ENCODE measurements at regions not wholly inside any gene's neighbourhood (a gene's known extent, or its start where the extent isn't known, plus 50 kb on each side); places are given as distances from the start of the nearest gene placed in this dataset.

DNA sequence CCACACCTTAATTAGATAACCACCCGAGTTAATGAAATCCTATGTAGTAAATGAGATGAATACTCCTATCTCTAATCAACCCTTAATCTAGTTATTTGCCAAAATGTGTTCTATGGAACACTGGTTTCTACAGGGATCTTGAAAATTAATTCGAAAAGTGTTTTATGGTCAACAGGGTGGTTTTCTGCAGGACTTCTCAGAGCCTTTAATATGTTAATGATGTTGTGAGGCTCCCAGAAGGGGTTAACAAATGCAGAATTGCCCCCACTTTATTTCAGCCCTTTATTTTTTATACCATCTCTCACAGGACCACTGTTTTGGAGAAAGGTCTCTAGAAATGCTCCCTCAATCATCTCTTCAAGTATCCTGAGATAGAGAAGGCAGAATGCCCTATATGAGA, 153.1 kb upstream of the RPH3A start:
- no peaks in the 10 kb centered on the region for H3K4me1 ChIP-seq (replicated peaks)
- H3K36me3 ChIP-seq: no peaks in the 10 kb centered on the region
- H3K4me3 ChIP-seq: no peak overlapping the region
- 0 out of 2 replicates have a peak, but pooled peaks cover 8% of the 10 kb centered on the region for H3K27me3 ChIP-seq (replicated peaks)
- DNase-seq (ENCODE audit: low read depth in 1 of 2, low spot score in 2 of 2): no peak
- H3K9me3 ChIP-seq (replicated peaks): no peaks in the 10 kb centered on the region
- H3K27ac ChIP-seq: no peak overlapping the region

DNA sequence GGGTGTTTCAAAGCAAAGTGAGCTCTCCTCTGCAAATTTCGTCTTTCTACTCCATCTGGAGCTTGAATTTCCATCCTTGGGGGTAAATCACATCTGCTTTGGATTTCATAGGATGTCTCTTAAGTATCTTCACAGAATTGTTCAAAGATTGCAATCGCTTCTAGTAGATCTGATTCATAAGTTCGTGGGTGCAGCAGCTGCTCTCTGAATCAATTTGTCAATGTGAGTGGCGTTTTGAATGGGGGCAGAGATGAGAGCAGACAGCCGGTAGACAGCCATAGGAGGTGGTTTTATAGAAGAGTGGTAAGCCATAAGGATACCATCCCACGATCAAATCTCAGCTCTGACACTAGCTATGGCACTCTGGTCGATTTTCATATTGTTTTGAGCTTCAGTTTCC, 146.0 kb upstream of the RPH3A start:
- H3K4me1 ChIP-seq (replicated peaks): no peaks in the 10 kb centered on the region
- H3K9me3 ChIP-seq (replicated peaks): no peaks in the 10 kb centered on the region
- no peak overlapping the region for H3K4me3 ChIP-seq
- no peak overlapping the region for H3K27ac ChIP-seq
- no peaks in the 10 kb centered on the region for H3K36me3 ChIP-seq
- 0 out of 2 replicates have a peak, but pooled peaks cover 8% of the 10 kb centered on the region for H3K27me3 ChIP-seq (replicated peaks)
- no peak for DNase-seq (ENCODE audit: low read depth in 1 of 2, low spot score in 2 of 2)

DNA sequence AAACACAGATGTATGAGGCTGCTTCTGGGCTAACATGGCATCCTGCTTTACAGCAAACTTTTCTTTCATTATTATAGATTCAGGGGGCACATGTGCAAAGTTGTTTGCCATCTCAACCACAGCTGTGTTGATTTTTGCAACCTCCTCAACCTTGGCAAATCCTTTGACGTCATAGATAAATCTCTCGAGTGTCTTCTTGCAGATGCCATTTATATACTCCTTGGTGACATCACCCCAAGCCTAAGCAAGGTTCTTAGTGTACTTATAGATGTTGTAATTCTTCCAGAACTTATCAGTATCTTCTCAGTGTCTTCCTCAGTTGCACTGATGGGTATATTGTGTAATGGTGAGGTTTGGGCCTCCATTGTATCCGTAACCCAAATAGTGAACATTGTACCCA, 135.4 kb upstream of the RPH3A start:
- H3K27ac ChIP-seq: no peak overlapping the region
- H3K36me3 ChIP-seq: no peaks in the 10 kb centered on the region
- no peaks in the 10 kb centered on the region for H3K9me3 ChIP-seq (replicated peaks)
- H3K4me3 ChIP-seq: no peak overlapping the region
- DNase-seq (ENCODE audit: low read depth in 1 of 2, low spot score in 2 of 2): no peak
- no peaks in the 10 kb centered on the region for H3K27me3 ChIP-seq (replicated peaks)
- no peaks in the 10 kb centered on the region for H3K4me1 ChIP-seq (replicated peaks)

DNA sequence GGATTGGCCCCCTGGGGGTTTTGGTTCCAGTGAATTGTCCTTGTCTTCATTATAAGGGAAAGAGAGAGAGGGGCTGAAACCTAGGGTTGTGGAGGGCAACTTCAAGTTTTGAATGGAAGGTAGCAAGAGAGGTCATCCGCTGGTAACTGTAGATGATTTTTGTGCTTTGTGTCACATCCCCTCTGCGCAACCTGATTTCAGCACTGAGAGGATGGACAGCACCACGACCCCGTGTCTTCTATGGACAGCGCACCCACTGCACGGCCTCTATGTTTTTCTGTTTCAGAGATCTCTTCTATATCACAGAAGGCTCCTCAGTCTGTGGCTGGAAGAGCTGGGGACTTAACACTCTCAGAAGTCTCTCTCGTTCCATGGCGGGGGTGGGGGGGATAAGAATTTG, 127.0 kb upstream of the RPH3A start:
- no peak overlapping the region for H3K27ac ChIP-seq
- no peak overlapping the region for H3K4me3 ChIP-seq
- no peak for DNase-seq (ENCODE audit: low read depth in 1 of 2, low spot score in 2 of 2)
- H3K27me3 ChIP-seq (replicated peaks): no peaks in the 10 kb centered on the region
- no peaks in the 10 kb centered on the region for H3K4me1 ChIP-seq (replicated peaks)
- H3K9me3 ChIP-seq (replicated peaks): no peaks in the 10 kb centered on the region
- no peaks in the 10 kb centered on the region for H3K36me3 ChIP-seq

DNA sequence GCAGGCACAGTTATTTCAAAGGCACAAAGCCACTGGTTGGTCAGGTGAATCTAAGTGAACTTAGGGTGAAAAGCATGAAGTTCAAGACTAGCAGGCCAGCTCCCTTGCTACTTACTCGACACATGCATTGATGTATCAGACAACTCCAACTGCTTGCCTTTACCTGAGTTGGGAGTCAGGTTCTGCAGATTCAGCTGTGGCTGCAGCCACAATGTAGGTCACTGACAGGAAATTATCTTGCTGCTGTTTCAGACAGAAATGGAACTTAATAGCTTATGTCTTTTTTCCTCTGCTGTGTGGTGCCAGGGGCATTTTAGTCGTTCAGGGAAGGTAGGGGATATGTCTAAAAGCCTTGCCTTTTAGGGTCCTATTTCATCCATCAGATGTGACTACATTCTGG, 125.6 kb upstream of the RPH3A start:
- Histone ChIP-seq H3K27ac (no peak overlapping the region), H3K27me3 (replicated peaks) (no peaks in the 10 kb centered on the region), H3K9me3 (replicated peaks) (no peaks in the 10 kb centered on the region), H3K4me1 (replicated peaks) (no peaks in the 10 kb centered on the region), H3K36me3 (no peaks in the 10 kb centered on the region), H3K4me3 (no peak overlapping the region)
- no peak for DNase-seq (ENCODE audit: low read depth in 1 of 2, low spot score in 2 of 2)

DNA sequence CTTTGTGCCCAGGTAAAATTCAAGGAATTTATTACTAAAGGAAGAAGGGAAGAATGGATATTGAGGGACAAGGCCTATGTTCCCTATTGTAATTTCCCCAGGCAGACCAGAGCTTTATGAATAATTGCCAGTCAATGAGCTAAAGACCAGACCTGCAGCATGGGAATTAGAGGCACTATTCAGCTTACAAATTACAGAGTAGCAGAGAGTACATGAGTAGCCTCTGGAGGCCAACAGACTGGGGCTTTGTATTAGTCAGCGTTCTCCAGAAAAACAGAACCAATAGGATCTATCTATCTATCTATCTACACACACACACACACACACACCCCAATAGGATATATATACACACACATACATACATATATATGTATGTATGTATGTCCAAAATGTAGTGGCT, 120.0 kb upstream of the RPH3A start:
- H3K9me3 ChIP-seq (replicated peaks): no peaks in the 10 kb centered on the region
- H3K27ac ChIP-seq: no peak overlapping the region
- H3K4me3 ChIP-seq: no peak overlapping the region
- no peaks in the 10 kb centered on the region for H3K4me1 ChIP-seq (replicated peaks)
- peaks cover 8% of the 10 kb centered on the region for H3K27me3 ChIP-seq (replicated peaks)
- H3K36me3 ChIP-seq: no peaks in the 10 kb centered on the region
- DNase-seq (ENCODE audit: low read depth in 1 of 2, low spot score in 2 of 2): no peak

DNA sequence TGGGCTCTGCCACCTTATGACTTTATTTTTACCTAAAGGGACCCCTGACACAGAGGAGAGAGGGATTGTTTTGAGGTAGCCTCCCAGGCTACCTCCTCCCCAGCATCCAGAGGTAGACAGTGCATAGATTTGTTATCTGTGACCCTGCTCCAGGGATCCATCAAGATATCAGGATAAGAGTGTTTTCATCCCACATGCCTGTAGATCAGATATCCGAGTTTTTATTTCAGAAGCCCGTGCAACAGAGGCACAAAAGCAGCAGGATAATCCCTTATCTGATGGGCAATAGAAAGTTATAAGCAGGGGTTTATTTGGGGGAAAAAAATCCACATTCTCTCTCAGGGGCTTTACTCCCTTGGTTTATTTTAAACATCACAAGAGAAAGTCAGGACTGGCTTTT, 117.0 kb upstream of the RPH3A start:
- no peak overlapping the region for H3K4me3 ChIP-seq
- no peaks in the 10 kb centered on the region for H3K36me3 ChIP-seq
- H3K9me3 ChIP-seq (replicated peaks): no peaks in the 10 kb centered on the region
- H3K27me3 ChIP-seq (replicated peaks): peaks cover 24% of the 10 kb centered on the region
- no peak for DNase-seq (ENCODE audit: low read depth in 1 of 2, low spot score in 2 of 2)
- H3K27ac ChIP-seq: no peak overlapping the region
- H3K4me1 ChIP-seq (replicated peaks): no peaks in the 10 kb centered on the region

DNA sequence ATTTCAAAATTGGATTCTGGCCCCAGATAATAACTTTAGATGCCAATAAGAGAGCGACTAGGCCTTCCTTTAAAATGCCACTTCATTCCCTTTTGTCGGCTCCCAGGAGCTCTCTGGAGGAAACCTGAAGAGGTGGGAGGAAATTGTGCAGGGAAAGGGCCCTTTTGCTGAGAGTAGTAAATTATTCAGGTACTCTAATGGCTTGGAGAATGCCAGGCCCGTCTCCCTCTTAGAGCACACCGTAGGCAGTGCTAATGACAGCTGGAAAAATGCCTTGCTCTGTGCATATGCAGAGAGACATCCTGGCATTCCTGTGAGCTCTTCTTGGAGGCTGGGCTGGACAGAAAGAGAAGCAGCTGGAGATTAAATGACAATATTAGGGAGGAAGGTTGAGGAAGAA, 115.0 kb upstream of the RPH3A start:
- no peak overlapping the region for H3K27ac ChIP-seq
- no peaks in the 10 kb centered on the region for H3K36me3 ChIP-seq
- H3K4me1 ChIP-seq (replicated peaks): no peaks in the 10 kb centered on the region
- no peak for DNase-seq (ENCODE audit: low read depth in 1 of 2, low spot score in 2 of 2)
- peaks cover 29% of the 10 kb centered on the region for H3K27me3 ChIP-seq (replicated peaks)
- no peak overlapping the region for H3K4me3 ChIP-seq
- no peaks in the 10 kb centered on the region for H3K9me3 ChIP-seq (replicated peaks)

DNA sequence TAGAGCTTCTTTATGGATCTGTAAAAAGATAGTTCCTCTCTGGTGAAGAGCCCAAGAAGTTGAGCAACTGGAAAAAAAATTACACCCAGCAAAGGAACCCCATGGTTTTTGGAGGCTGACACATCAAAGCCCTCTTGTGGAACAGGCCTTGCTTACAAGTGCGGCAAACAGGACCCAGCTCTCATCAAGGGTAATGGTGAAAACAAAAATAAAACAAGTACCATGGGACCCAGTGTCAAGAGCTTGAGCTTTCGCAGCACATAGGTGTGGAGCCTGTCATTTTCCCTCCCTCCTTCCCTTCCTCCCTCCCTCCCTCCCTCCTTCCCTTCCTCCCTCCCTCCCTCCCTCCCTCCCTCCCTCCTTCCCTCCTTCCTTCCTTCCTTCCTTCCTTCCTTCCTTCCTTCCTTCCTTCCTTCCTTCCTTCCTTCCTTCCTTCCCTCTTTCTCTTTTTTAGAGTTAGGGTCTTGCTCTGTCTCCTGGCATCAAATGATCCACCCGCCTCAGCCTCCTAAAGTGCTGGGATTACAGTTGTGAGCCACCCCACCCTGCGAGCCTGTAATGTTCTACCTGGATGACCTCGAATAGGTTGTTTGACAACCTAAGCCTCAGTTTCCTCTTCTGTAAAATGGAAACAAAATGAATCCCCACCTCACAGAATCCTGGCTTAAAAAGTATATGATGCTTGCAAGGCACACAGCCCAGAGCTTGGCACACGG, 114.3 kb upstream of the RPH3A start:
- H3K36me3 ChIP-seq: no peaks in the 10 kb centered on the region

DNA sequence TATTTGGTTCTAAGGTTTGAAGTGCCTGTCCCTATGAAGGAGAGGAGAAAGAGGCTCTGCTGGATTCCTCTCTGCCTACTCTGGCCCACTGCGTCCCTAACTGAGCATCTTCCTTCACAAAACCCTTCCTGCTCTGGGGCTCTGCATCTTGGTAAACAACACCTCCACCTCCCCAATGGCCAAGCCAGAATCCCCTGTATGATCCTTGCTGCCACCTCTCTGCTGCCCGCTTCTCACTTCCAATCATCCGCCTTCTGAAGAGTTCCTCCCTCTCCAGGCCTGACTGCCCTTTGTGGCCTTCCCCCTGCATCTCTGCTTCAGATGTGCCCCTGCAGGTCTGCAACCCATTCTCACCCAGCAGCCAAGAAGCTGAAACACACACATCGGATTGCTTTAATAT, 110.6 kb upstream of the RPH3A start:
- no peaks in the 10 kb centered on the region for H3K36me3 ChIP-seq

More for the DNA sequence above, 114.3 kb upstream of the RPH3A start:
- Histone ChIP-seq H3K9me3 (replicated peaks) (no peaks in the 10 kb centered on the region), H3K4me3 (no peak overlapping the region), H3K4me1 (replicated peaks) (no peaks in the 10 kb centered on the region), H3K27ac (no peak overlapping the region), H3K27me3 (replicated peaks) (peaks cover 34% of the 10 kb centered on the region)
- DNase-seq (ENCODE audit: low read depth in 1 of 2, low spot score in 2 of 2): no peak

DNA sequence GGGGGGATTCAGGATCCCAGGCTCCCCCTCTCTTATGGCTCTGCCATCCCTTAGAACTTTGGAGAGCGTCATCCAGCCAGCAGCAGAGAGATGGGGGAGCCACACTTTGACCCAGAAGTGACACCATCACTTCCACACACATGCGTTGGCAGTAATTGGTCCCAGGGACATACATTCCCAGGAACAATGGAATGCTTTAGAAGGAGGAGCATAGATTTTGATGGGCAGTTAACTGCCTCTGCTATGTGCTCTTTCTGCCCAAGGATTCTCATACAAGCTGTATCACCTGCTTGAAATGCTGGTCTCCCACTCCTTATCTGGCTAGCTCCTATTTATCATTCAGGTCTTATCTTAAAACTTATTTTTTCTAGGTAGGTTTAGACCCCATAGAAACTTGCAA, 109.0 kb upstream of the RPH3A start:
- Histone ChIP-seq H3K36me3 (no peaks in the 10 kb centered on the region), H3K4me3 (no peak overlapping the region), H3K9me3 (replicated peaks) (no peaks in the 10 kb centered on the region), H3K27ac (no peak overlapping the region), H3K27me3 (replicated peaks) (peaks cover 27% of the 10 kb centered on the region), H3K4me1 (replicated peaks) (no peaks in the 10 kb centered on the region)
- no peak for DNase-seq (ENCODE audit: low read depth in 1 of 2, low spot score in 2 of 2)

More for the DNA sequence above, 110.6 kb upstream of the RPH3A start:
- Histone ChIP-seq H3K9me3 (replicated peaks) (no peaks in the 10 kb centered on the region), H3K4me3 (no peak overlapping the region), H3K27me3 (replicated peaks) (peaks cover 34% of the 10 kb centered on the region), H3K27ac (no peak overlapping the region), H3K4me1 (replicated peaks) (no peaks in the 10 kb centered on the region)
- no peak for DNase-seq (ENCODE audit: low read depth in 1 of 2, low spot score in 2 of 2)

DNA sequence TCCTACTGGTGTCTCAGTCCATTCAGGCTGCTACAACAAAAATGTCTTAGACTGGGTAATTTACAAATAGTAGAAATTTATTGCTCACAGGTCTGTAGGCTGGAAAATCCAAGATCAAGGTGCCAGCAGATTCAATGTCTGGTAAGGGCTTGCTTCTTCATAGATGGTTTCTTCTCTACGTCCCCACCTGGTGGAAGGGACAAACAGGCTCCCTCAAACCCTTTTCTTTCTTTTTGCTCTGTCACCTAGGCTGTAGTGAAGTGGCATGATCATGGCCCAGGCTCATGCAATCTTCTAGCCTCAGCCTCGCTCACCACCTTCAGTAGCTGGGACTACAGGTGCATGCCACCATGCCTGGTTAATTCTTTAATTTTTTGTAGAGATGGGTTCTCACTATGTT, 106.8 kb upstream of the RPH3A start:
- no peaks in the 10 kb centered on the region for H3K9me3 ChIP-seq (replicated peaks)
- H3K27me3 ChIP-seq (replicated peaks): peaks cover 18% of the 10 kb centered on the region
- no peak overlapping the region for H3K27ac ChIP-seq
- no peak for DNase-seq (ENCODE audit: low read depth in 1 of 2, low spot score in 2 of 2)
- no peak overlapping the region for H3K4me3 ChIP-seq
- no peaks in the 10 kb centered on the region for H3K36me3 ChIP-seq
- H3K4me1 ChIP-seq (replicated peaks): no peaks in the 10 kb centered on the region

DNA sequence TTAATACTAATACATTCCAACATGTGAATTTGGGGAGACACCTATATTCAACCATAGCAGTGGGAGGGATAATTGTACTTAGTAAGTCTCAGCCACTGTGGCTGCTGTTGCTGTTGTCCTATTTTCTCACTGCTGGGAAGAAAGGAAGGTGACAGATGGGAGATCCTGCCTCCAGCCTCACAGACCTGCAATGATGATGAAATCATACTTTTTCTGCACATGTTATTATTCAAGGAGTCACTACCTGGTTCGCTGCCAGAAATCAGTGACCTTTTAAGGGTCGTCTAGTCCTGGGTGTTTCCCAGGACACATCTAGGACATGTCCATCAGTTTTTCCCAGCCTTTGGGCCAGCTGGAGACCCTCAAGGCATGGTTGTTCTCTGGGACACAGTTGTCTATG, 106.2 kb upstream of the RPH3A start:
- no peaks in the 10 kb centered on the region for H3K36me3 ChIP-seq
- H3K27ac ChIP-seq: no peak overlapping the region
- H3K27me3 ChIP-seq (replicated peaks): peaks cover 18% of the 10 kb centered on the region
- H3K4me3 ChIP-seq: no peak overlapping the region
- H3K9me3 ChIP-seq (replicated peaks): no peaks in the 10 kb centered on the region
- DNase-seq (ENCODE audit: low read depth in 1 of 2, low spot score in 2 of 2): no peak
- no peaks in the 10 kb centered on the region for H3K4me1 ChIP-seq (replicated peaks)

DNA sequence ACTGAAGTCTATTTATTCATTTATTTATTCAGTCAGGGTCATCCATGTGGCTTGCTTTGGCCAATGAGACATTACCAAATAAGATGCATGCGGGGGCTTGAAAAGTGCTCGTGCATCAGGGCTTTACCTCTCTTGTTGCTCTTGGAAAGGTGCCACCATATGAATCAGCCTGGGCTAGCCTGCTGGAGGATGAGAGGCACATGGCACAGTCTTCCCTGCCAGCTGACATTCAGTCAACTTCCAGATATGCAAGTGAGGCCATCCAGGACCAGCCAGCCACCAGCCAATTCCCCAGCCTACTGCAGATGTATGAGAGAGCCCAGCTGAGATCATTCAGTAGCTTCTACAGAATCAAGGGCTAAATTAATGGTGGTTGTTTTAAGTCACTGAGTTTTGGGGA, 105.2 kb upstream of the RPH3A start:
- DNase-seq (ENCODE audit: low read depth in 1 of 2, low spot score in 2 of 2): no peak
- Histone ChIP-seq H3K9me3 (replicated peaks) (no peaks in the 10 kb centered on the region), H3K4me3 (no peak overlapping the region), H3K27ac (no peak overlapping the region), H3K4me1 (replicated peaks) (no peaks in the 10 kb centered on the region), H3K27me3 (replicated peaks) (peaks cover 14% of the 10 kb centered on the region), H3K36me3 (no peaks in the 10 kb centered on the region)

DNA sequence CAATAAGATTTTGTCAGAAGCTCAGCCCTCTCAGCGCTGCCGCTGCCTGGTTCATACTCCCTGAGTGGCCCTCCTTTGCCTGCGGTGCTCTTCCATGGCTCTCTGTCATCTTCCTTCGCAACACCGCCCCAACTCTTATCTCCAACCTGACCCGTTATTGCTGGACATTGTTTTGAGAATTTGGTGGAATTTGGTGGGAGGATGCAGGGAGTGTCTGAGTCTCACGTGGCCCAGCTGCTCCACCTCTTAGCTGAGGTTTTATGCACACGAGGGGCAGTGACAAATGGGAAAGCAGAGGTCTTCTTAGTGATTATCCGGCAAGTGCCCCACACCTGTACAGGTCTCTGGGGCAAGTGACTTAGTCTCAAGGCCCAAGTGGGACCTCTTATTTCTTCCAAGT, 97.5 kb upstream of the RPH3A start:
- Histone ChIP-seq H3K27ac (no peak overlapping the region), H3K27me3 (replicated peaks) (no peaks in the 10 kb centered on the region), H3K4me3 (no peak overlapping the region), H3K4me1 (replicated peaks) (no peaks in the 10 kb centered on the region), H3K36me3 (no peaks in the 10 kb centered on the region), H3K9me3 (replicated peaks) (no peaks in the 10 kb centered on the region)
- DNase-seq (ENCODE audit: low read depth in 1 of 2, low spot score in 2 of 2): no peak

Measured in SJSA1 (cell line).